Parathyroid adenoma (tissue), 2 donors: ENCODE measurements at regions not wholly inside any gene's neighbourhood (a gene's known extent, or its start where the extent isn't known, plus 50 kb on each side); places are given as distances from the start of the nearest gene placed in this dataset.

ENCODE experiments used
- H2AFZ ChIP-seq: fragments of 300-600 bp; sonication (generic); one replicate; pipeline ENCODE4 v1.7.0; 2017; ENCODE audit warnings: antibody characterized with exemption, mild to moderate bottlenecking
- H3K27ac ChIP-seq: fragments of 300-600 bp; sonication (generic); one replicate; pipeline ENCODE4 v1.7.0; 2017
- H3K27me3 ChIP-seq: fragments of 300-600 bp; sonication (generic); one replicate; pipeline ENCODE4 v1.7.0; 2017; ENCODE audit warnings: low read length; ENCODE audit not compliant: control insufficient read depth, insufficient read depth
- H3K36me3 ChIP-seq: fragments of 300-600 bp; sonication (generic); one replicate; pipeline ENCODE4 v1.7.0; 2017; ENCODE audit warnings: low read length; ENCODE audit not compliant: control insufficient read depth, insufficient read depth
- H3K4me1 ChIP-seq: fragments of 300-600 bp; sonication (generic); one replicate; pipeline ENCODE4 v1.7.0; 2017; ENCODE audit warnings: control low read depth
- H3K4me2 ChIP-seq: fragments of 300-600 bp; sonication (generic); one replicate; pipeline ENCODE4 v1.7.0; 2017; ENCODE audit warnings: low read length
- H3K4me3 ChIP-seq: fragments of 300-600 bp; sonication (generic); one replicate; pipeline ENCODE4 v1.7.0; 2017; ENCODE audit warnings: low read depth, low read length
- H3K79me2 ChIP-seq: fragments of 300-600 bp; sonication (generic); one replicate; pipeline ENCODE4 v1.7.0; 2017; ENCODE audit warnings: control low read depth
- H3K9ac ChIP-seq: fragments of 300-600 bp; sonication (generic); one replicate; pipeline ENCODE4 v1.7.0; 2017; ENCODE audit warnings: mild to moderate bottlenecking
- H3K9me3 ChIP-seq: fragments of 300-600 bp; sonication (generic); one replicate; pipeline ENCODE4 v1.7.0; 2017; ENCODE audit warnings: low read length; ENCODE audit not compliant: control insufficient read depth
- CTCF ChIP-seq: fragments of 300-600 bp; sonication (generic); IDR thresholded peaks from one replicate; pipeline ENCODE4 v1.7.0; 2017; ENCODE audit warnings: antibody characterized with exemption, mild to moderate bottlenecking
- donor health status: primary hyperparathyroidism.

- H3K4me3 ChIP-seq: no peak overlapping the region
These were observed 125.0 kb upstream of the MLIP start for GRCh38 chr6:53986165-53986720.

GRCh38 chr6:53986721-53987521, 124.3 kb upstream of the MLIP start:
- Histone ChIP-seq H3K9me3 (no peaks in the 10 kb centered on the region), H3K79me2 (no peaks in the 10 kb centered on the region), H3K4me2 (no peak overlapping the region), H3K27me3 (no peaks in the 10 kb centered on the region), H3K4me3 (no peak overlapping the region), H3K36me3 (no peaks in the 10 kb centered on the region), H2AFZ (no peak overlapping the region), H3K9ac (no peak overlapping the region), H3K27ac (no peak overlapping the region), H3K4me1 (no peaks in the 10 kb centered on the region)
- no peak for TF ChIP-seq CTCF

More at GRCh38 chr6:53986165-53986720, 125.0 kb upstream of the MLIP start:
- H3K36me3 ChIP-seq: no peaks in the 10 kb centered on the region
- no peak overlapping the region for H3K27ac ChIP-seq
- H3K4me2 ChIP-seq: no peak overlapping the region
- no peaks in the 10 kb centered on the region for H3K79me2 ChIP-seq
- H2AFZ ChIP-seq: no peak overlapping the region
- H3K9me3 ChIP-seq: no peaks in the 10 kb centered on the region
- H3K9ac ChIP-seq: no peak overlapping the region
- TF ChIP-seq CTCF: peak; percentile 44
- H3K4me1 ChIP-seq: no peaks in the 10 kb centered on the region
- H3K27me3 ChIP-seq: no peaks in the 10 kb centered on the region

GRCh38 chr6:53987522-53987888, 123.7 kb upstream of the MLIP start:
- no peak overlapping the region for H3K27ac ChIP-seq
- no peaks in the 10 kb centered on the region for H3K9me3 ChIP-seq
- H3K4me3 ChIP-seq: no peak overlapping the region
- H3K9ac ChIP-seq: no peak overlapping the region
- no peaks in the 10 kb centered on the region for H3K36me3 ChIP-seq
- no peak for TF ChIP-seq CTCF
- no peak overlapping the region for H2AFZ ChIP-seq
- no peak overlapping the region for H3K4me2 ChIP-seq
- H3K4me1 ChIP-seq: no peaks in the 10 kb centered on the region
- no peaks in the 10 kb centered on the region for H3K27me3 ChIP-seq
- H3K79me2 ChIP-seq: no peaks in the 10 kb centered on the region

GRCh38 chr6:53989504-53989903, 121.7 kb upstream of the MLIP start:
- no peak overlapping the region for H3K9ac ChIP-seq
- H3K27ac ChIP-seq: no peak overlapping the region
- no peaks in the 10 kb centered on the region for H3K27me3 ChIP-seq
- H2AFZ ChIP-seq: no peak overlapping the region
- H3K4me2 ChIP-seq: no peak overlapping the region
- no peaks in the 10 kb centered on the region for H3K4me1 ChIP-seq
- no peak for TF ChIP-seq CTCF
- no peak overlapping the region for H3K4me3 ChIP-seq
- no peaks in the 10 kb centered on the region for H3K9me3 ChIP-seq
- H3K79me2 ChIP-seq: no peaks in the 10 kb centered on the region
- H3K36me3 ChIP-seq: no peaks in the 10 kb centered on the region

- no peaks in the 10 kb centered on the region for H3K9me3 ChIP-seq
These were observed 118.7 kb upstream of the MLIP start for GRCh38 chr6:53992522-53992921.

More at GRCh38 chr6:53992522-53992921, 118.7 kb upstream of the MLIP start:
- no peak overlapping the region for H3K4me2 ChIP-seq
- TF ChIP-seq CTCF: no peak
- no peak overlapping the region for H3K27ac ChIP-seq
- H3K9ac ChIP-seq: no peak overlapping the region
- no peak overlapping the region for H3K4me3 ChIP-seq
- H3K27me3 ChIP-seq: no peaks in the 10 kb centered on the region
- H2AFZ ChIP-seq: no peak overlapping the region
- H3K36me3 ChIP-seq: no peaks in the 10 kb centered on the region
- no peaks in the 10 kb centered on the region for H3K4me1 ChIP-seq
- no peaks in the 10 kb centered on the region for H3K79me2 ChIP-seq
